ENCODE measurements at regions not wholly inside any gene's neighbourhood (a gene's known extent, or its start where the extent isn't known, plus 50 kb on each side); places are given as distances from the start of the nearest gene placed in this dataset.

GRCh38 chr7:25626451-25627131 is 398.3 kb upstream of the NPVF start:
- in situ Hi-C loops (cut with MboI; ENCODE audit: low sequenced_read_pairs in 4 of 4): no loop called here
- no peak for ATAC-seq
- intact Hi-C loops (cut with DNase I; ENCODE audit: low total_unique reads): no loop called here

GRCh38 chr7:25628446-25628845 is 400.2 kb upstream of the NPVF start:
- H3K27ac ChIP-seq: no peak overlapping the region
- ATAC-seq (no peak), DNase-seq (no peak)
- H3K4me1 ChIP-seq: no peaks in the 10 kb centered on the region
- H3K4me3 ChIP-seq: no peak overlapping the region
- TF ChIP-seq, protein P1, sequence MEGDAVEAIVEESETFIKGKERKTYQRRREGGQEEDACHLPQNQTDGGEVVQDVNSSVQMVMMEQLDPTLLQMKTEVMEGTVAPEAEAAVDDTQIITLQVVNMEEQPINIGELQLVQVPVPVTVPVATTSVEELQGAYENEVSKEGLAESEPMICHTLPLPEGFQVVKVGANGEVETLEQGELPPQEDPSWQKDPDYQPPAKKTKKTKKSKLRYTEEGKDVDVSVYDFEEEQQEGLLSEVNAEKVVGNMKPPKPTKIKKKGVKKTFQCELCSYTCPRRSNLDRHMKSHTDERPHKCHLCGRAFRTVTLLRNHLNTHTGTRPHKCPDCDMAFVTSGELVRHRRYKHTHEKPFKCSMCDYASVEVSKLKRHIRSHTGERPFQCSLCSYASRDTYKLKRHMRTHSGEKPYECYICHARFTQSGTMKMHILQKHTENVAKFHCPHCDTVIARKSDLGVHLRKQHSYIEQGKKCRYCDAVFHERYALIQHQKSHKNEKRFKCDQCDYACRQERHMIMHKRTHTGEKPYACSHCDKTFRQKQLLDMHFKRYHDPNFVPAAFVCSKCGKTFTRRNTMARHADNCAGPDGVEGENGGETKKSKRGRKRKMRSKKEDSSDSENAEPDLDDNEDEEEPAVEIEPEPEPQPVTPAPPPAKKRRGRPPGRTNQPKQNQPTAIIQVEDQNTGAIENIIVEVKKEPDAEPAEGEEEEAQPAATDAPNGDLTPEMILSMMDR (IDR thresholded peaks at IDR 0.05 in 4 of 5, conservative IDR thresholded peaks at IDR 0.05 in 1 of 5): no peak
- no peak for TF ChIP-seq POLR2A (IDR thresholded peaks at IDR 0.05)
- no peaks in the 10 kb centered on the region for H3K9me3 ChIP-seq
- no peaks in the 10 kb centered on the region for H3K36me3 ChIP-seq
- intact Hi-C loops (cut with DNase I; ENCODE audit: low total_unique reads): no loop called here
- in situ Hi-C loops (cut with MboI; ENCODE audit: low sequenced_read_pairs in 4 of 4): no loop called here
- no peaks in the 10 kb centered on the region for H3K27me3 ChIP-seq

More at GRCh38 chr7:25626451-25627131, 398.3 kb upstream of the NPVF start:
- Histone ChIP-seq H3K27me3 (no peaks in the 10 kb centered on the region), H3K4me3 (no peak overlapping the region), H3K9me3 (no peaks in the 10 kb centered on the region), H3K27ac (no peak overlapping the region), H3K4me1 (no peaks in the 10 kb centered on the region), H3K36me3 (no peaks in the 10 kb centered on the region)
- TF ChIP-seq, protein P1 (IDR thresholded peaks at IDR 0.05 in 4 of 5, conservative IDR thresholded peaks at IDR 0.05 in 1 of 5): no peak
- no peak for TF ChIP-seq POLR2A (IDR thresholded peaks at IDR 0.05)
- DNase-seq: no peak

DNA sequence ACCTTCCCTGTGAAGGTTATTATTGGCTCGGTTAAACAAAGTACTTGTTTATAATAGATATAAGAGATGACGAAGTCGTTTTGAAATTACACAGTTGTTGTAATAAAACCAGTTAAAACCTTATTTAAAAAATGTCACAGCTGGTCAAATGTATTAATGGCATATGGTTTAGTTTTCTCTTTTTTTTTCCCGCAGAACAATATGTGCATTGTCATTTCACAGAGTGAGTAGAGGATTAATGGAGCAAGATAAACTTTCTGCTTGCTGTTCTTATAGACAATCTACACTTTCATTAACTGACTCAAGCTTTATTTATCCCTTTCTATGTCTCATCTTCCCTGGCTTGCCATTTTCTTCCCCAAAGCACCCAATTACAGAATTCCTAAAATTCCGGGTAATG is 404.3 kb upstream of the NPVF start:
- Histone ChIP-seq H3K4me1 (no peaks in the 10 kb centered on the region), H3K27ac (no peak overlapping the region), H3K27me3 (no peaks in the 10 kb centered on the region), H3K9me3 (no peaks in the 10 kb centered on the region), H3K4me3 (no peak overlapping the region), H3K36me3 (no peaks in the 10 kb centered on the region)
- ATAC-seq (no peak), DNase-seq (no peak)
- in situ Hi-C loops (cut with MboI; ENCODE audit: low sequenced_read_pairs in 4 of 4): no loop called here
- intact Hi-C loops (cut with DNase I; ENCODE audit: low total_unique reads): no loop called here
- TF ChIP-seq, protein P1 (IDR thresholded peaks at IDR 0.05 in 4 of 5, conservative IDR thresholded peaks at IDR 0.05 in 1 of 5): no peak
- TF ChIP-seq POLR2A (IDR thresholded peaks at IDR 0.05): no peak

GRCh38 chr7:25633426-25634036 is 405.2 kb upstream of the NPVF start:
- DNase-seq: no peak
- intact Hi-C loops (cut with DNase I; ENCODE audit: low total_unique reads) (no loop called here), in situ Hi-C loops (cut with MboI; ENCODE audit: low sequenced_read_pairs in 4 of 4) (no loop called here)
- Histone ChIP-seq H3K27me3 (no peaks in the 10 kb centered on the region), H3K9me3 (no peaks in the 10 kb centered on the region), H3K27ac (no peak overlapping the region), H3K4me1 (peaks cover 0 to 3% of the 10 kb centered on the region in 2 donors), H3K36me3 (no peaks in the 10 kb centered on the region), H3K4me3 (no peak overlapping the region)
- ATAC-seq: no peak
- no peak for TF ChIP-seq POLR2A (IDR thresholded peaks at IDR 0.05)
- TF ChIP-seq, protein P1 (IDR thresholded peaks at IDR 0.05 in 4 of 5, conservative IDR thresholded peaks at IDR 0.05 in 1 of 5): no peak

Measured in gastrocnemius medialis (tissue), 4 donors.